ENCODE measurements at regions not wholly inside any gene's neighbourhood (a gene's known extent, or its start where the extent isn't known, plus 50 kb on each side); places are given as distances from the start of the nearest gene placed in this dataset.
"Not testable (repeated sequence)": the region's sequence is repeated elsewhere in the genome, so short reads cannot be mapped to it uniquely, and the experiment has no call there.

- DNase-seq = no peak
These were observed 241.6 kb downstream of the CDK5RAP2 start for GRCh38 chr9:120338340-120338739.

- DNase-seq = no peak
These were observed 242.8 kb downstream of the CDK5RAP2 start for GRCh38 chr9:120337131-120337530.

- no peak for DNase-seq
These were observed 243.2 kb downstream of the CDK5RAP2 start for GRCh38 chr9:120336753-120337090.

- DNase-seq = no peak
These were observed 243.8 kb downstream of the CDK5RAP2 start for GRCh38 chr9:120336021-120336752.

- no peak for DNase-seq
These were observed 248.1 kb downstream of the CDK5RAP2 start for GRCh38 chr9:120331913-120332312.

DNA sequence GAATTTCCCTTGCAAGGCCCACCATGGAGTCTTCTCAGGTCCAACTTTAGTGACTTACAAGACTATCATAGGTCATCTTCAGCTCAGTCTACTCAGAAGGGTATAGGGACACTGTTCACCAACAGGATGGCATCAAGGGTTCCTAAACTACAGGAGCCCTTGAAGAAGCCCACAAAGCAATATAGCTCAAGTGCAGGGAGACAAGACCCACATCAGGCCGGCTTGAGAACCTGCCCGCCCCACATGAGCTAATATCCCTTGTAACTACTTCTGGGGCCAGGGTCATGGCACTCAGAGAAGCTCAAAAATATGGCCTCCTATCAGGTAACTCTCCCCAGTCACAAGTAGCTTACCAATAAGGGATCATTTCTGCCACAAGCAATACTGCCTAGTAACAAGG is 249.9 kb downstream of the CDK5RAP2 start:
- DNase-seq = no peak

DNA sequence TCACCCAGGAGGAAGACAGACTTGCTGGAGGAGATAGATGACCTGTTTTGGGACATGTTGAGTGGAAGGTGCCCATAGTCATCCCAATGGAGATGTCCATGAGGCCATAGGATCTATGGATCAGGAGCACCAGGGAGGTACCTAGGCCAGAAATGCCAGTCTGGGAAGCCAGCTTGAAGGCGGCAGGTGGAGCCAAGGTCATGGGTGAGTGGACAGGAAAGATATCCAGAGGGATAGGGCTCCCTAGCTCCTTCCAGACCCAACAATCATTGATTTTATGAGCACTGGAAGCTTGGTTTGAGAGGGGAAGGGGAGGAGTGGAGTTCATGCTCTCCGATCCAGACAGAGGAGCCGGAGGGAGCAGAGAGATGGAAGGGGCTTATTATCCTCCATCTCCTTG is 252.6 kb downstream of the CDK5RAP2 start:
- no peak for DNase-seq

GRCh38 chr9:120326049-120326693 is 253.8 kb downstream of the CDK5RAP2 start:
- DNase-seq = no peak

GRCh38 chr9:120324996-120325642 is 254.8 kb downstream of the CDK5RAP2 start:
- no peak for DNase-seq

DNA sequence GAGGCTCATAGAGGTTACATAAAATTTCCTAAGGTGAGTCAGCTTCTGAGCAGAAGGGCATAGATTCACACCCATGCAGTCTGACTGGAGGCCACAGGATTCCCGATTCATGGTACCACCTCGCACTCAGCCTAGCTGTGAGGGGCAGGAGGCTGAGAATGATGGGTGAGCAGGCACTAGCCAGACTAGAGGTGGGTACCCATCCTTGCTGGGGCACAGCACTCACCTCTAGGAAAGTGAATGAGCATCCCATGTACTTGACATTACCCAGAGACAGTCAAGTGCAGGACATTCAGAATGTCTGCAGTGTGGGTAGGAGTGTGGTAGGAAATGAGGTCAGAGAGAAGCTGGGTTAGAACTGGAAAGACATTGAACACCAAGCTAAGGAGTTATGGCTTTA is 255.5 kb downstream of the CDK5RAP2 start:
- no peak for DNase-seq

GRCh38 chr9:120323125-120323524 is 256.8 kb downstream of the CDK5RAP2 start:
- no peak for DNase-seq

DNA sequence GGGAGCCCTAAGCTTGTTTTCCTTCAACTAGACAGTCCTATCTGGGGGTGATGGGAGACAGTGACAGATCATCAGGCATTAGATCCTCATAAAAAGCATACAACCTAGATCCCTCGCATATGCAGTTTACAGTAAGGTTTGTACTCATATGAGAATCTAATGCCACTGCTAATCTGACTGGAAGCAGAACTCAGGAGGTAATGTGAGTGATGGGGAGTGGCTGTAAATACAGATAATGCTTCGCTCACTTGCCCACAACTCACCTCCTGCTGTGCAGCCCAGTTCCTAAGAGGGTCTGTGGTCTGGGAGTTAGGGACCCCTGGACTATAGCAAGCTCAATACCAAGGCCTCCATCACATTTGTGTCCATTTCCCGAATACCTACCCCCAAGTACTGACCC is 260.5 kb downstream of the CDK5RAP2 start:
- no peak for DNase-seq

GRCh38 chr9:120315154-120315553 is 264.8 kb downstream of the CDK5RAP2 start:
- DNase-seq = no peak

DNA sequence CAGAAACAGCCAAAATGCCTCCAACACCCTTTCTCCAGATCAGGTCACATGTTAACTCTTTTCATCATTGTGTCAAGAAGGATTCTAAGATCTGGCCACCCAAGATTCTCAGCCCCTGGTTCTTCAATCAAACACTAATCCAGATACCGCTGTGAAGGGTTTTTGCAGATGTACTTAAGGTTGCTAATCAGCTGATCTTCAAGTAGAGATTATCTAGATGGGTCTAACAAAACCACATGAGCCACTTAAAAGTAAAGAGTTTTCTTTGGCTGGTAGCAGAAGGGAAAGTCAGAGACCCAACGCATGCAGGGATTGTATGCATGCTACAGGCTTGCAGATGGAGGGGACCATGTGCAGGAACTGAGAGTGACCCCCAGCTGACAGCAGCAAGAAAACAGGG is 267.9 kb downstream of the CDK5RAP2 start:
- no peak for DNase-seq

DNA sequence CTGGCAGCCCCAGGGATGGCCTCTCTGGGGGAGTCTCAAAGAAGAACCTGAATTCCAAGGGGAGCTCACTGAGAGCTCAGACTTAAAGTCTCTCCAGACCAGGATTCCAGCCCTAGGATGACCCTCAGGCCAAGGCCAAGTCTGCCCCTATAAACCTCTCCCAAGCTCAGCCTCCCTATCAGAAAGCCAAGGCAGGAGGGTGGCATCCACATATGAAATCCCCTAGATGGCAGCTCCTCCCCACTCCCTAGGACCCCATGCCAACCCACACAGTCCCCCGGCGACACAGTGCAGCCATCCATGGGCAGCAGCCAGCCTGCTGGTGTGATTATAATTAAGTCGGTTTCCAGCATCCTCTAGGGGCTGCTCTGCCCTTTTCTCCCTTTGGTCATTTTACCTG is 269.9 kb downstream of the CDK5RAP2 start:
- DNase-seq = no peak

- DNase-seq = no peak
These were observed 271.5 kb downstream of the CDK5RAP2 start for GRCh38 chr9:120308495-120308894.

- no peak for DNase-seq
These were observed 272.4 kb downstream of the CDK5RAP2 start for GRCh38 chr9:120307599-120307998.

GRCh38 chr9:120306561-120306960 is 273.4 kb downstream of the CDK5RAP2 start:
- DNase-seq = no peak

GRCh38 chr9:120306088-120306487 is 273.9 kb downstream of the CDK5RAP2 start:
- DNase-seq = no peak

DNA sequence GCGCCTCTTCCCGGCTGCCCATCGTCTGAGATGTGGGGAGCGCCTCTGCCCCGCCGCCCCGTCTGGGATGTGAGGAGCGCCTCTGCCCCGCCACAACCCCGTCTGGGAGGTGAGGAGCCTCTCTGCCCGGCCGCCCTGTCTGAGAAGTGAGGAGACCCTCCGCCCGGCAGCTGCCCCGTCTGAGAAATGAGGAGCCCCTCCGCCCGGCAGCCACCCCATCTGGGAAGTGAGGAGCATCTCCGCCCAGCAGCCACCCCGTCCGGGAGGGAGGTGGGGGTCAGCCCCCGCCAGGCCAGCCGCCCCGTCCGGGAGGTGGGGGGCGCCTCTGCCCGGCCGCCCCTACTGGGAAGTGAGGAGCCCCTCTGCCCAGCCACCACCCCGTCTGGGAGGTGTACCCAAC is 275.1 kb downstream of the CDK5RAP2 start:
- DNase-seq = not testable (repeated sequence)

DNA sequence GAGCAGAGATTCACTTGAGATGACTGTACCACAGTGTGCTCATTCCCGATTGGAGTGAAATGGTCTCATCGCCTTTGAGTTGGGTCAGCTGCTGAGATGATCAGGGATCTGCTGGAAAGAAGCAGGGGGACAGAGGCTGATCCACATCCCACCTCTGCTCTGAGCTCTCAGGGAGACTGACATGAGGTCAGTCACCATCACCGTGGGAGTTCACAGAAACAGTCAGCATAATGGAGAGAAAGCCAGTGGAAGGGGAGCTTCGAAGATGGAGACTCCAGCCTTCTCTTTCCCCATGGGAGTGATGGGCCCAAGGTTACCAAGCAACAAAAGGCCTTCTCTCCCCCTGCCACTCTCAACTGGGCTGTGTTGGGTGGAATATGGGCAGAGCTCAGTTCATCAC is 276.4 kb downstream of the CDK5RAP2 start:
- no peak for DNase-seq

GRCh38 chr9:120299785-120300184 is 280.2 kb downstream of the CDK5RAP2 start:
- DNase-seq = no peak

- DNase-seq = no peak
These were observed 286.0 kb downstream of the CDK5RAP2 start for GRCh38 chr9:120294003-120294402.

- no peak for DNase-seq
These were observed 287.4 kb downstream of the CDK5RAP2 start for GRCh38 chr9:120292606-120293005.
